ENCODE measurements at regions not wholly inside any gene's neighbourhood (a gene's known extent, or its start where the extent isn't known, plus 50 kb on each side); places are given as distances from the start of the nearest gene placed in this dataset.

DNA sequence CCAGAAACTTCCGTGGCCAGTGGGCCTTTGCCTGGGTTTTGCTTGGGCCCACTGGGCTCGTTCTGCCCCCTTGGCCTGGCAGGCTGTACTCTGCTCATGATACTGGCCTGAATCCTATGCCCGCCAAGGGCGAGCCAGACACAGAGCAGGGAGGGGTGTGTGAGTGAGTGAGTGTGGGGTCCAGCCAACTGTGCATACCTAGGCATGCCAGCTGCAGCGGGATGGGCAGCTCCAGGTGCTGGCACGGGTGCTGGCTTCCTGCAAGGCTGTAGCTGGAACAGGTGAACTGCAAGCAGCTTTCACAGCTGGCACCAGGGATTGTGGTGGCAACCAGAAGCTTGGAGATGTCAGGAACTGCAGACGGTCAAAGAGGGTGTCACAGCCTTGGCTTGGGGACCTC, 1276.4 kb downstream of the SLC16A7 start:
- TF ChIP-seq, protein P1, sequence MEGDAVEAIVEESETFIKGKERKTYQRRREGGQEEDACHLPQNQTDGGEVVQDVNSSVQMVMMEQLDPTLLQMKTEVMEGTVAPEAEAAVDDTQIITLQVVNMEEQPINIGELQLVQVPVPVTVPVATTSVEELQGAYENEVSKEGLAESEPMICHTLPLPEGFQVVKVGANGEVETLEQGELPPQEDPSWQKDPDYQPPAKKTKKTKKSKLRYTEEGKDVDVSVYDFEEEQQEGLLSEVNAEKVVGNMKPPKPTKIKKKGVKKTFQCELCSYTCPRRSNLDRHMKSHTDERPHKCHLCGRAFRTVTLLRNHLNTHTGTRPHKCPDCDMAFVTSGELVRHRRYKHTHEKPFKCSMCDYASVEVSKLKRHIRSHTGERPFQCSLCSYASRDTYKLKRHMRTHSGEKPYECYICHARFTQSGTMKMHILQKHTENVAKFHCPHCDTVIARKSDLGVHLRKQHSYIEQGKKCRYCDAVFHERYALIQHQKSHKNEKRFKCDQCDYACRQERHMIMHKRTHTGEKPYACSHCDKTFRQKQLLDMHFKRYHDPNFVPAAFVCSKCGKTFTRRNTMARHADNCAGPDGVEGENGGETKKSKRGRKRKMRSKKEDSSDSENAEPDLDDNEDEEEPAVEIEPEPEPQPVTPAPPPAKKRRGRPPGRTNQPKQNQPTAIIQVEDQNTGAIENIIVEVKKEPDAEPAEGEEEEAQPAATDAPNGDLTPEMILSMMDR (IDR thresholded peaks at IDR 0.05), result no peak
- no peak for TF ChIP-seq EZH2phosphoT487 (IDR thresholded peaks at IDR 0.05)
